Neural crest cell (in vitro differentiated cells): ENCODE measurements at regions not wholly inside any gene's neighbourhood (a gene's known extent, or its start where the extent isn't known, plus 50 kb on each side); places are given as distances from the start of the nearest gene placed in this dataset.
A peak's percentile ranks its signal among the peaks of the same experiment; 100 is the strongest.

Experiments
- DNase-seq: peaks from one replicate; pipeline ENCODE4 v3.0.0; 2021; ENCODE audit warnings: low read depth, mixed read lengths, low spot score
- H3K27ac Mint-ChIP-seq: one replicate; pipeline ENCODE4 v1.8.0; 2021; ENCODE audit warnings: mild to moderate bottlenecking, mixed read lengths; ENCODE audit not compliant: unreplicated experiment
- H3K27me3 Mint-ChIP-seq: 2 replicates; pipeline ENCODE4 v1.8.0; 2021; ENCODE audit warnings: low read depth, mild to moderate bottlenecking, mixed read lengths
- H3K36me3 Mint-ChIP-seq: 2 replicates; pipeline ENCODE4 v1.8.0; 2021; ENCODE audit warnings: low read depth, mild to moderate bottlenecking, mixed read lengths
- H3K4me1 Mint-ChIP-seq: 2 replicates; pipeline ENCODE4 v1.8.0; 2021; ENCODE audit warnings: mixed read lengths
- H3K4me3 Mint-ChIP-seq: one replicate; pipeline ENCODE4 v1.8.0; 2021; ENCODE audit warnings: mild to moderate bottlenecking, mixed read lengths
- H3K9me3 Mint-ChIP-seq: 2 replicates; pipeline ENCODE4 v1.8.0; 2021; ENCODE audit warnings: mixed read lengths
- TF ChIP-seq, protein P1 (sequence below): fragments of 200-600 bp; sonication (generic); conservative IDR thresholded peaks from 2 replicates; pipeline ENCODE4 v1.5.0; 2021; ENCODE audit warnings: antibody characterized with exemption, mild to moderate bottlenecking

DNA sequence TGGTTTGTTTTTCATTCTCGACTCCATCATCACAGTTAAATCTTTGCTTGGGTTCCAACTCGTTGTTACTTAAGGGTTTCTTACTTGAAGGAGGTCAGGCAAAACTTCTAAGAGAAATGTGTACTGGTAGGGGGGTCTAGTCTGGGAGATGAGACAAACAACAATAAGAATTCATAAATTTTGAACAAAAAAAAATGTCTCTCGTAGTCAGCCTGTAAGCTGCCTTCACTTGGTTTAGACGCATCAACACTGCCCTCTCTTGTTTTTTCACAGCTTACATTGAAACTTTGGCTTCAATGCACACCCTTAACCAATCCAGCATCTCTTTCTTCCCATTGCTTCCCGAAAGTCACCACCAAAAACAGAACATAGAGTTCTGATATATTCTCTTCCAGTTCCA is 576.4 kb upstream of the PIK3C3 start:
- DNase-seq = no peak
- no peak overlapping the region for H3K27ac Mint-ChIP-seq
- no peaks in the 10 kb centered on the region for H3K9me3 Mint-ChIP-seq

DNA sequence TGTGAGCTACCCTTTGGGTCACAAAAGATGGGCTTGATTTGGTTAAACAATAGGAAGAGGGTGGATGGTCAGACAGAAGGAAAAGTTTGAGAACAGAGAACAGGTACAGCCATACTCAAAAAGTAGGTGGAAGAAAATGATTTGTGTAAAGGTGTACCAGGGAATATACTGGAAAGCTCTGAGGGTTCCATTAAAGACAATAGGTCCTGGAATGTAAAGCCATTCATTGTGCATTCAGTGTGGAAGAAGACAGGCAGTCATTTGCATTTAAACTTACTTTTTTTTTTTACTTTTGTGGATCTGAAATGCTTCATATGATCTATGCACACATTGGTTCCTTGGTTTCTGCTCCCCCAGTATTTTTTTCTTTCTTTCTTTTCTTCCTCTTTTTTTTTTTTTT is 581.4 kb upstream of the PIK3C3 start:
- Mint-ChIP-seq H3K4me3 (no peak overlapping the region), H3K4me1 (peaks cover 13% of the 10 kb centered on the region), H3K9me3 (no peaks in the 10 kb centered on the region), H3K27me3 (no peaks in the 10 kb centered on the region), H3K27ac (no peak overlapping the region), H3K36me3 (no peaks in the 10 kb centered on the region)
- TF ChIP-seq, protein P1, sequence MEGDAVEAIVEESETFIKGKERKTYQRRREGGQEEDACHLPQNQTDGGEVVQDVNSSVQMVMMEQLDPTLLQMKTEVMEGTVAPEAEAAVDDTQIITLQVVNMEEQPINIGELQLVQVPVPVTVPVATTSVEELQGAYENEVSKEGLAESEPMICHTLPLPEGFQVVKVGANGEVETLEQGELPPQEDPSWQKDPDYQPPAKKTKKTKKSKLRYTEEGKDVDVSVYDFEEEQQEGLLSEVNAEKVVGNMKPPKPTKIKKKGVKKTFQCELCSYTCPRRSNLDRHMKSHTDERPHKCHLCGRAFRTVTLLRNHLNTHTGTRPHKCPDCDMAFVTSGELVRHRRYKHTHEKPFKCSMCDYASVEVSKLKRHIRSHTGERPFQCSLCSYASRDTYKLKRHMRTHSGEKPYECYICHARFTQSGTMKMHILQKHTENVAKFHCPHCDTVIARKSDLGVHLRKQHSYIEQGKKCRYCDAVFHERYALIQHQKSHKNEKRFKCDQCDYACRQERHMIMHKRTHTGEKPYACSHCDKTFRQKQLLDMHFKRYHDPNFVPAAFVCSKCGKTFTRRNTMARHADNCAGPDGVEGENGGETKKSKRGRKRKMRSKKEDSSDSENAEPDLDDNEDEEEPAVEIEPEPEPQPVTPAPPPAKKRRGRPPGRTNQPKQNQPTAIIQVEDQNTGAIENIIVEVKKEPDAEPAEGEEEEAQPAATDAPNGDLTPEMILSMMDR = no peak
- DNase-seq = no peak

More for the DNA sequence above, 576.4 kb upstream of the PIK3C3 start:
- no peak overlapping the region for H3K4me3 Mint-ChIP-seq
- TF ChIP-seq, protein P1 = peak; percentile 61
- H3K4me1 Mint-ChIP-seq = peaks cover 12% of the 10 kb centered on the region
- H3K27me3 Mint-ChIP-seq = no peaks in the 10 kb centered on the region
- H3K36me3 Mint-ChIP-seq = no peaks in the 10 kb centered on the region

DNA sequence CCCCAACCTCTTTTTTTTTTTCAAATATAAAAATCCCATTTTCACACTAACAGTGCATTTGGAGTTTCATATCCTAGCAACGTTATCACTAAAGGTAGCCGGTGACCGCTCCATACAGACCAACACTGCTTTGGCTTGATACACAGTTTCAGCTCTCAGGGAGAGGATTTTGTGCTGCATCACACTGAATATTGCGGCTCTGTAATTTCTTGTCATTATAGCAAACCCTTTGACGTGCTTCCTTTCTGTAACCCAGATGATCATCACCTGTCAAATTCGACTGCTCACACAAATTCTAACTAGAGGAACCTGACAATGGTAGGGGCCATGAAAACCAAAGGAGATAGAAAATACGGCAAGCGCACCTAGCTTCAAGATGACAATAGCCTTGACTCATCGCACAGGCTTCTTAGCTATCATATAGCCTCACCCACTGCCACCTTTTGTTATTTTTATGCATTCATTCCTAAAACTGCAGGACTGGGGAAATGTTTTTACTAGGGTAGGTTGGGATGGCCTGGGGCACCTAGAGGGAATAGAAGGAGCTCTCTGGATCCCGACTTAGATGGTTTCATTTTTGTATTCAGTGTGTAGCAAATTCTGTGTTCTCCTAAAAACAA is 582.9 kb upstream of the PIK3C3 start:
- Mint-ChIP-seq H3K36me3 (no peaks in the 10 kb centered on the region), H3K9me3 (no peaks in the 10 kb centered on the region), H3K27me3 (no peaks in the 10 kb centered on the region), H3K27ac (peak overlapping the region; percentile 85), H3K4me3 (no peak overlapping the region), H3K4me1 (peaks cover 5% of the 10 kb centered on the region)
- TF ChIP-seq, protein P1 = no peak
- no peak for DNase-seq

DNA sequence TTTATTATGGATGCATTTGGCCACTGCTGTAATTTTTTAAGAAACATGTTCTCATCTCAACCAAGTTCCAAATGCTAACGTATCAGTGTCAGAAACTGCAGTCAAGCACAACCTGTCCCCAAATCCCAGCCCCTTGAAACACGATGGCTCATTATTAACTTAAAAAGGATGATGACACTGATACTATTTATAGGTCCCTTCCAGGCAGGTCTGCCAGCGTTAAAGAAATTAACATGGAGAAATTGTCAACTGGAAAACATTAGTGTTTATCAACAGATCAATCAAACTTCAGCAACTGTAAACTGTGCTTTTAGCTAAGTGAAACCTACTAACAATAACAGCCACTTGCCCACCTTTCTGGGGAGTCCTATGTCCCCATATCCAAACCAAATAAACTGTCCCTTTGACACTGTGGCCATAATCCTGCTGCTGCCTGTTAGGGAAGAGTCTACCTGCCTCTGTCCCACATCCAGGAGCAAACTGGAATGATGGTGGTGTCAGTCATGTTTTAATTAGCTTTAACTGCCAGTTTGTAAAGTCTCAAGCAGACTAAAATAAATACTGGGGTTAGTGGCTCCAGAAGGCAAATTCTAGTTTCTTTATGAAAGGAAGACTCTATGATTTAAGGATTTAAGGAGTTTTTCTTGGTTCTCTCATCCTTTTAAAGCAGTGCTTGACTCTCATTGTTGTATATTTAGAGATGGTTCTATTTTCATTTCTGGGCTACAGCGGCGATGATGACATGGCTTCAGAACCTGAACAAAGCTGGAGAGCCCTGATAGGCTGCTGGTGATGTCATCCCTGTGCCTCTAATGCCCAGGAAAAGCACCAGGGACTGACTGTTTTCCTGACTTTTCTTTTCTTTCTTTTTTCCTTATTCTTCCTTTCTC is 583.6 kb upstream of the PIK3C3 start:
- DNase-seq = no peak
- TF ChIP-seq, protein P1 = no peak
- H3K27me3 Mint-ChIP-seq = no peaks in the 10 kb centered on the region
- no peak overlapping the region for H3K4me3 Mint-ChIP-seq
- H3K36me3 Mint-ChIP-seq = no peaks in the 10 kb centered on the region
- H3K4me1 Mint-ChIP-seq = peaks cover 5% of the 10 kb centered on the region
- no peaks in the 10 kb centered on the region for H3K9me3 Mint-ChIP-seq
- no peak overlapping the region for H3K27ac Mint-ChIP-seq

DNA sequence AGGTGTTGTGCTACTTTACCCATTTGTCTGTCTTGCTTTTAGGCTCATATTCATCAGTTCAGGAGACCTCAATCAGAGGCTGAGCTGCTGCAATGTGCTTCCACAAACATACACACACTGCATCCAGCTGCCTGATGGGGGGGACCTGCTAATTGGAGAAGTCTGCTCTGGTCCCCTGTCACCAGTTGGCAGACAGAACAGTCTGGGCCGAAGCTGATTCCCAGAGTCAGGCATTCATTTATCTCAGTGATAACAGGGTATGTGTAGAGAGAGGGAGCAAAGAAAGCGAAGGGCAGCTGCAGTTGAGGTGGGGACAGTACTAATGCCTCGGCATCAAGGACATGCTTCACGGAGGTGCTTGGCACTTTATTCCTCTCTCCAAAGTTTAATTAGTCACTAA is 584.3 kb upstream of the PIK3C3 start:
- DNase-seq = no peak
- TF ChIP-seq, protein P1 = no peak
- H3K9me3 Mint-ChIP-seq = no peaks in the 10 kb centered on the region
- H3K36me3 Mint-ChIP-seq = no peaks in the 10 kb centered on the region
- H3K27ac Mint-ChIP-seq = no peak overlapping the region
- H3K4me3 Mint-ChIP-seq = no peak overlapping the region
- no peaks in the 10 kb centered on the region for H3K27me3 Mint-ChIP-seq
- peaks cover 5% of the 10 kb centered on the region for H3K4me1 Mint-ChIP-seq
